HG02981 (cell line): ENCODE measurements at regions not wholly inside any gene's neighbourhood (a gene's known extent, or its start where the extent isn't known, plus 50 kb on each side); places are given as distances from the start of the nearest gene placed in this dataset.

Experiments
- ATAC-seq: cut with Tn5 transposase; IDR thresholded peaks from one replicate; pipeline ENCODE4 v1.9.1; 2021; ENCODE audit warnings: mild to moderate bottlenecking, moderate library complexity; ENCODE audit not compliant: unreplicated experiment

- ATAC-seq, result no peak
These were observed 278.8 kb downstream of the RPS24 start for GRCh38 chr10:78312197-78313047.

- no peak for ATAC-seq
These were observed 279.4 kb downstream of the RPS24 start for GRCh38 chr10:78313048-78313381.

GRCh38 chr10:78313636-78314035, 280.0 kb downstream of the RPS24 start:
- ATAC-seq, result no peak

GRCh38 chr10:78314651-78315050, 281.0 kb downstream of the RPS24 start:
- no peak for ATAC-seq

GRCh38 chr10:78316451-78316931, 282.8 kb downstream of the RPS24 start:
- no peak for ATAC-seq

GRCh38 chr10:78318305-78318704, 284.6 kb downstream of the RPS24 start:
- no peak for ATAC-seq

- no peak for ATAC-seq
These were observed 285.7 kb downstream of the RPS24 start for GRCh38 chr10:78319371-78319770.

- no peak for ATAC-seq
These were observed 286.2 kb downstream of the RPS24 start for GRCh38 chr10:78319841-78320240.

- ATAC-seq, result no peak
These were observed 286.8 kb downstream of the RPS24 start for GRCh38 chr10:78320506-78320905.

- no peak for ATAC-seq
These were observed 287.3 kb downstream of the RPS24 start for GRCh38 chr10:78321000-78321399.

- no peak for ATAC-seq
These were observed 287.8 kb downstream of the RPS24 start for GRCh38 chr10:78321500-78321899.

- ATAC-seq, result no peak
These were observed 292.7 kb downstream of the RPS24 start for GRCh38 chr10:78326372-78326771.

GRCh38 chr10:78327778-78328591, 294.3 kb downstream of the RPS24 start:
- ATAC-seq, result no peak

GRCh38 chr10:78328592-78329404, 295.1 kb downstream of the RPS24 start:
- no peak for ATAC-seq

GRCh38 chr10:78330884-78331283, 297.2 kb downstream of the RPS24 start:
- no peak for ATAC-seq

- no peak for ATAC-seq
These were observed 297.8 kb downstream of the RPS24 start for GRCh38 chr10:78331391-78331922.

- ATAC-seq, result no peak
These were observed 298.3 kb downstream of the RPS24 start for GRCh38 chr10:78332012-78332411.

- no peak for ATAC-seq
These were observed 299.0 kb downstream of the RPS24 start for GRCh38 chr10:78332657-78333056.

- ATAC-seq, result no peak
These were observed 299.9 kb downstream of the RPS24 start for GRCh38 chr10:78333362-78334143.

- no peak for ATAC-seq
These were observed 301.7 kb downstream of the RPS24 start for GRCh38 chr10:78335371-78335690.
